Kidney tubule cell (primary cell): ENCODE measurements at regions not wholly inside any gene's neighbourhood (a gene's known extent, or its start where the extent isn't known, plus 50 kb on each side); places are given as distances from the start of the nearest gene placed in this dataset.
"Not testable (repeated sequence)": the region's sequence is repeated elsewhere in the genome, so short reads cannot be mapped to it uniquely, and the experiment has no call there.

Experiments used
- DNase-seq: peaks from one replicate; pipeline ENCODE4 v3.0.0-alpha.2; 2018; ENCODE audit warnings: low spot score

DNA sequence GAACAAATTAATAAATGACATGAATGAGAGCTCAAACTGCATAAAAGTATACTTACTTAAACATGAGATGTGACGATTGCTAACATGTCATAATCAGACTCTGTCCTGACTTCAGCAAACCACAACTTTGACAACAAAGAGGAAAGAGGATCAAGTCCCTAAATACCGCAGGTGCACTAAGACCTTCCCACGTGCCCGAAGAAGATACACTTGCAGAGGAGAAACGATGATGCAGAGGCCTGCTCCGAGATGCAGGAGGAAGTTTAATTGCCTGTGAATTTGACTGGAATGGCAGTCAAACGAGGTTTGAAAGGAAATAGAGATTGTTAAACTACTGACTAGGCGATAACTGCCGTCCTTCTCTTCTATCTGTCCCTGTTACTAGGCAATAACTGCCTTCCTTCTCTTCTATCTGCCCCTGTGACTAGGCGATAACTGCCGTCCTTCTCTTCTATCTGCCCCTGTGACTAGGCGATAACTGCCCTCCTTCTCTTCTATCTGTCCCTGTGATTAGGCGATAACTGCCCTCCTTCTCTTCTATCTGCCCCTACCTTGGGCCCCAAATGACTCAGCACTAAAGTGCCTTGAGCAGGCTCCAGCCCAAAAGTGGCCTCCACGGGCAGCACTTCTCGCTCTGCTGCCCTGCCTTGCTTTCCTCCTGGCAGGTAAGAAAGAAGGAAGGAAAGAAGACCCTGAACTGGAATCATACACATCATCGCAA is 2226.0 kb upstream of the DEFB115 start:
- DNase-seq, result not testable (repeated sequence)

DNA sequence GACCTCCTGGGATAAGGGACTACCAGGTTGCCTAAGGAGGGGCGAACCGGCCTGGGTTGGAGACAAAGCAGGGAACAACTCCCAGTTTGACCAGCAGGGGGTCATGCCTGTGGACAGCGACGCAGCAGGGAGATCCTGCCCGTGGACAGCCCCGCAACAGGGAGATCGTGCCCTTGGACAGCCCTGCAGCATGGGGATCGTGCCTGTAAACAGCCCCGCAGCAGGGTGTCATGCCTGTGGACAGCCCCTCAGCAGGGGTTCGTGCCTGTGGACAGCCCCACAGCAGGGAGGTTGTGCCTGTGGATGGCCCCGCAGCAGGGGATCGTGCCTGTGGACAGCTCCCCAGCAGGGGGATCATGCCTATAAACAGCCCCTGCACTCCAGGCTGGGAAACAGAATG is 2213.2 kb upstream of the DEFB115 start:
- not testable (repeated sequence) for DNase-seq

DNA sequence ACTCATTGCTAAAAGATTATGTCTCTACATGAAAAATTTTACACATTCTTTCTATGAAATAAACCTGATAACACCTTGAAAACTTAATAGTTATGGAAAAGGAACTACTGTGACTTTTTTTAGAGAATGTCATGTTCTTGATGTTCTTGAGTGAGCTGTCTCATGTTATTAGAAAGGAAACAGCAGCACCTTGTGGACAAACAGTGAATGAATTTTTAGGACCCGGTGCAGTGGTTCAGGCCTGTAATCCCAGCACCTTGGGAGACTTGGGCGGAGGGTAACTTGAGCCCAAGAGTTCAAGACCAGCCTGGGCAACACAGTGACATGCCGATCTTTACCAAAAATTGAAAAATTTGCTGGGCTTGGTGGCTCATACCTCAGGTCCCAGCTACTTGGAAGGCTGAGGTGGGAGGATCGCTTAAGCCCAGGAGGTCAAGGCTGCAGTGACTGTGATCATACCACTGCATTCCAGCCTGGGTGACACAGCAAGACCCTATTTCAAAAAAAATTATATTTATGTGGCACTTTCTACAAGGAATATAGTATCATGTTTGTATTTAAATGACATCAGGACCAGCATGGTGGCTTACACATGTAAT is 2207.4 kb upstream of the DEFB115 start:
- peak; percentile 30 for DNase-seq

- DNase-seq, result peak; percentile 28
These were observed 2199.5 kb upstream of the DEFB115 start for GRCh38 chr20:29057866-29058484.

- DNase-seq, result not testable (repeated sequence)
These were observed 2195.0 kb upstream of the DEFB115 start for GRCh38 chr20:29062451-29062850.

- DNase-seq, result not testable (repeated sequence)
These were observed 2191.1 kb upstream of the DEFB115 start for GRCh38 chr20:29066341-29066740.

- not testable (repeated sequence) for DNase-seq
These were observed 2183.8 kb upstream of the DEFB115 start for GRCh38 chr20:29073640-29074039.

GRCh38 chr20:29079769-29080690 is 2177.4 kb upstream of the DEFB115 start:
- no peak for DNase-seq

DNA sequence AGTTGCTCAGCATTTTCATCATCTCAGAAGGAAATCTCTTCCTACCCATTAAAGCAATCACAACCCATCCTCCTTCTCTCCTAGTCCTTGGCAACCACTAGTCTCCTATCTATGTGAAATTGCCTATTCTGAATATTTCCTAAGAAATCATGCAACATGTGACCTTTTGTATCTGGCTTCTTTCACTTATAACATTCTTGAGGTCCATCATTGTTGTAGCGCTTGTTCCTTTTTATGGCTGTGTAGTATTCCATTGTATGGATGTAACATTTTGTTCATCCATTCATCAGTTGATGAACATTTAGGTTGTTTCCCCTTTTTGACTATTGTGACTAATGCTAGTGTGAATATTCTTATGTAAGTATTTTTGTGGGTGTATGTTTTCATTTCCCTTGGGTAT is 2175.8 kb upstream of the DEFB115 start:
- DNase-seq, result not testable (repeated sequence)

- DNase-seq, result no peak
These were observed 2171.8 kb upstream of the DEFB115 start for GRCh38 chr20:29085625-29086024.

- DNase-seq, result not testable (repeated sequence)
These were observed 2171.2 kb upstream of the DEFB115 start for GRCh38 chr20:29086145-29086718.

DNA sequence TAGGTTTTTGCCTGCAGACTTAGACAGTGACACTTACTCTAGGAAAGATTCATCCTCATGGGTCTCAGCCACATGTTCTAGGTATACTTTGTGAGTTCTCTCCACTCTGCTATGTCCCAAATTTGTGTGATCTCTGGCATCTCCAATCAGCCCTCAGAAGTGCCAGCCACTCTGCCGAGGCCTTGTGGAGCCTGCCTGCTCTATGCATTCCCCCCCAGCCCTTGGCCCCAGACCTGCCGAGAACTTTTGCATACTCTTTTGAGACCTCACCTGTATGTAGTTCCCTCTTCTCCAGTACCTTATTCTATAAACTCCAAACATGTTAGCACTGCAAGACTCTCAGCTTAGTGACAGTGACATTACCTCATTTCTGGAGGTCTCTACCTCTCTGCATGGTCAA is 2170.5 kb upstream of the DEFB115 start:
- DNase-seq, result no peak

- not testable (repeated sequence) for DNase-seq
These were observed 2169.6 kb upstream of the DEFB115 start for GRCh38 chr20:29087887-29088286.

- peak; percentile 15 for DNase-seq
These were observed 2169.0 kb upstream of the DEFB115 start for GRCh38 chr20:29088472-29088871.

DNA sequence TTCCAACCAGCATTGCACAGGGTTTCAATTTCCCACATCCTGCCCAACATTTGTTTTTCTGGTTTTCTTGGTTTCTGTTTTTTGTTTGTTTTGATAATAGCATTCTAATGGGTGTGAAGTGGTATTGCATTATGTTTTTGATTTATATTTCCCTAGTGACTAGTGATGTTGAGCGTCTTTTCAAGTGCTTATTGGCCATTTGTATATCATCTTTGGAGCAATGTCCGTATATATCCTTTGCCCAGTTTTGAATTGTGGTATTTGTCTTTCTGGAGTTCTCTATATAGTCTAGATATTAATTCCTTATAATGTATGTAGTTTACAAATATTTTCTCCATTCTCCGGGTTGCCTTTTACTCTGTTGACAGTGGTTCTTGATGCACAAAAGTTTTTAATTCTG is 2168.1 kb upstream of the DEFB115 start:
- DNase-seq, result not testable (repeated sequence)

- DNase-seq, result not testable (repeated sequence)
These were observed 2163.5 kb upstream of the DEFB115 start for GRCh38 chr20:29093958-29094357.

DNA sequence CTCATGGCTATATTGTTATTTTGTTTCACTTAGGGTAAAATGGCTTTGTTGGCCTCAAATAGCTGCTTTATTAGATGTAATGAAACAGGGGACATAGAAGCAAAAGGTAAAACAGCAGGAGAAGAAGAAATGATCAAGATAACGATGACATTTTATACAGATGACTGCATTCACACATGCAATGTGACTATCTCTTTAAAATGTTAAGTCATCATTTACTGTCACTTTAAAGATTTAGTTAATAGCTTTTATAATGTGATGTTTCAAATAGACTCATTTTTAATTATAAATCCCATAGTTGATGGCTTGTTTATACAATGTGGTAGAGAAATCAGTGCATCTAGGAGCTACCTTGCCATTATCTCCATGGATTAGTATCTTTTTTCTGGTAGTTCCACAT is 2160.8 kb upstream of the DEFB115 start:
- not testable (repeated sequence) for DNase-seq

DNA sequence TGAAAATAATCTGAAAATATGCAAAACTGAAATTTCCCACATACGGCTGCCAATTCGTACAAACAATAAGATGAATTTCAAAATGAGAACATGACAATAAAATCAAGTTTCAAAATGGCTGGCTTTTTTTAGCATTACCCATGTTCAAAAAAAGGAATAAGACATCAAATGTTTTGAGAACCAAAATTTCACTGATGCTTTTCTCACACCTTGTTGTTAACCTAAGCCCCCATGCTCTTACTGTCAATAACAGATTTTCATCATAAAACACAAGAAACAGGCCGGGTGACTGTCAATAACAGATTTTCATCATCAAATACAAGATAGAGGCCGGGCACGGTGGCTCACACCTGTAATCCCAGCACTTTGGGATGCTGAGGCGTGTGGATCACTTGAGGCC is 2149.6 kb upstream of the DEFB115 start:
- DNase-seq, result not testable (repeated sequence)

- not testable (repeated sequence) for DNase-seq
These were observed 2148.1 kb upstream of the DEFB115 start for GRCh38 chr20:29109386-29109785.

DNA sequence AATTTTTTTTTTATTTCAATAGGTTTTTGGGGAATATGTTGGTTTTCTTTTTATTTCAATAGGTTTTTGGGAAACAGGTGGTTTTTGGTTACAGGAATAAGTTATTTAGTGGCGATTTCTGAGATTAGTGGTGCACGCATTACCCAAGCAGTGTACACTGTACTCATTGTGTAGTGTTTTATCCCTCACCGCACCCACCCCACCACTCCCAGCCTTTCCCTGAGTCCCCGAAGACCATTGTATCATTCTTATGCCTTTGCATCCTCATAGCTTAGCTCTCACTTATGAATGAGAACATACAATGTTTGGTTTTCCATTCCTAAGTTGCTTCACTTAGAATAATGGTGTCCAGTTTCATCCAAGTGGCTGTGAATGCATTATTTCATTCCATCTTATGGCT is 2142.4 kb upstream of the DEFB115 start:
- DNase-seq, result not testable (repeated sequence)

GRCh38 chr20:29119141-29119540 is 2138.3 kb upstream of the DEFB115 start:
- no peak for DNase-seq

DNA sequence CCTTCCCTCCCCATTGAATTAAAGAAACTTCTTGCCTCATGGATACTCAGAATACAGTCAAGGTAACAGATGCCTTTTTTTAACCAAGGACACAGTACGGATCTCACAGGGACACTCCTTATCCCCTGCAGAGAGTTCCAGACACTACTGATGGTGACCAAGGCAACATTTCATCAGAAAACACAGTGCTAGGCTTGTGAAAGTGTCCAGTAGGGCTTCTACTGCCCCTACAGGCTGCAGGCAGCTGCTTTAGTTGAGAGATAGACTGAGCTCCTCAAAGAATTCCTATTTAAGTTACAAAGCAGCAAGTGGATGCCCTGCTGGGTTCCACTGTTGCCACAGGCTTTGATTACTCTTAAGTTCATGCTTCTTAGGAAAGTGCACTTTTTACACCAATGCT is 2137.8 kb upstream of the DEFB115 start:
- DNase-seq, result not testable (repeated sequence)
